GM23248 (cell line): ENCODE measurements at regions not wholly inside any gene's neighbourhood (a gene's known extent, or its start where the extent isn't known, plus 50 kb on each side); places are given as distances from the start of the nearest gene placed in this dataset.

Source experiments
- EZH2 ChIP-seq: fragments of 200-600 bp; sonication (generic); IDR thresholded peaks from 2 replicates; pipeline ENCODE4 v1.6.1; 2018; ENCODE audit warnings: antibody characterized with exemption, mild to moderate bottlenecking; ENCODE audit not compliant: insufficient read depth, poor library complexity, severe bottlenecking
- EZH2phosphoT487 ChIP-seq: fragments of 200-600 bp; sonication (generic); IDR thresholded peaks from 2 replicates; pipeline ENCODE4 v1.6.1; 2018; ENCODE audit warnings: antibody characterized with exemption, moderate library complexity, mild to moderate bottlenecking, low read depth; ENCODE audit not compliant: insufficient read depth

DNA sequence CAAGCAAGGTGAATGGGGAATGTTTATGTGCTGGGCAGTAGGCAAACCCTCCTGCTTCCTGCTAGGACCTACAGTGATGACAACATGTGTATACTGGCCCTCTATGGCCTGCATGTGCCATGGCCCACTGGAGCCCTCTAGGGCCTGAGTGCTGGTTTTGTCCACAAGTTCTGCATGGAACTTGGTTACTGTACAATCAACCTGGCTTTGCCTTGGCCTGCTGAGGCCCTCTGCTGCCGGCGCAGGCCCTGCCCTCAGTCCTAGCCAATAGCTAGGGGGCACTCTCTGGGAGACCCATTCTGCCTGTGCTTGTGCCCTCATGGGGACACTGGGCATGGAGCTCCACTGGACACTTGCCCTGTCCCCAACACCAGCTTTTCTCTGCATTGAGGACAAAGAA is 138.6 kb upstream of the NGF start:
- TF ChIP-seq EZH2 = no peak
- no peak for TF ChIP-seq EZH2phosphoT487
